ENCODE measurements at regions not wholly inside any gene's neighbourhood (a gene's known extent, or its start where the extent isn't known, plus 50 kb on each side); places are given as distances from the start of the nearest gene placed in this dataset.

- DNase-seq: no peak
Observed at GRCh38 chr4:80145739-80146138, 51.6 kb upstream of the PRDM8 start.

GRCh38 chr4:80144676-80145470 is 52.4 kb upstream of the PRDM8 start:
- no peak for DNase-seq

DNA sequence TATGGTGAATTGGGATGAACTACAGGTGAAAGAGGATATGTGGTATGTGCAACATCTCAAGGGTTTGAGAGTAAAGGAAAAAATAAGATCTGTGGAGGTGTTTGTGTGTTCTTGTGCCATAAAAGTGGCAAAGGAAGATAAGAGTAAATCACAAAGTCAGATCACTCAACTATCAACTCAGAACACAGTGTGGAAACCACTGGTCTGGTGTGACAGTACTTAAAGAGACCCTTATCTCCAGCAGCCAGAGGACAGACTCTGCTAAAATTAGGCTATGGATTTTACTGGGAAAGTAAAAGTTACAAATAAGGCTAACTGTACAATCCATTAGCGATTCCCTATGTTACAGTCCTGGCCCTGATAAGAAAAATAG is 54.0 kb upstream of the PRDM8 start:
- no peak for DNase-seq

GRCh38 chr4:80142394-80143306 is 54.7 kb upstream of the PRDM8 start:
- DNase-seq: no peak

DNA sequence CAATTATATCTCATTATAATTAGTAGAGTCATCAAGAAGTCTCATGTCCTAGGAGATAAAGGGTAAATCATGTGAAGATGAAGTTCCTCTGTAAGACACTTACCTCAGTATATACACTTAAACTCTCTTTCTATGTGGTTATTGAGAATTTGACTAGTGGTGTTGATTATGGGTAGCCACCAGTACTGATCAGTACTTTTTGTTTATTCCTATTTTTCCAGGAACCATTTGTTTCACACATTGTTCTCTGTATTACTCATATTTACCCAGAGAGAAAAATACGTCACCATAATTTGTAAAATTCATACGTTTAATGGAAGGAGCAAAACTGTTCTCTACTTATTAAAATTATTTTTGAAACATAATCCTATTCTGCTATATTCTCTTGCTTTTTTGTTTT is 55.8 kb upstream of the PRDM8 start:
- no peak for DNase-seq

DNA sequence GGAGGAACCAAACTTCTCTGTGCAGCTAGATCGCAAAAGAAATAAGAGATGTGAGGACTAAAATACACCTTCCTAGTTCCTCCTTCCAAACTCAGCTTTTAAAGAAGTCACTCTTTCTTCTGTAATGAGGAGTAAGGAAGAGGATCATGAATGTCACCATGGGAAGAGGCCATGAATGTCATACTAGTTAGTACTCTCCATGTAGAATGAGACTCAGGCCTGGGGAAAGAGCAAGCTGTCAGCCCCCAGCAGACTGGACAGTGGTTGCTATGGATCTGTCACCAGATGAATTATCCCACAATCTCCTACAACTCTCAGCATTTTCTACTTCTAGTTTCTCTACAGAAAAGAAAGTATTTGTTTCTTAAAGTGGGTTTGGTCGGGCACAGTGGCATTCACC is 57.1 kb upstream of the PRDM8 start:
- no peak for DNase-seq

DNA sequence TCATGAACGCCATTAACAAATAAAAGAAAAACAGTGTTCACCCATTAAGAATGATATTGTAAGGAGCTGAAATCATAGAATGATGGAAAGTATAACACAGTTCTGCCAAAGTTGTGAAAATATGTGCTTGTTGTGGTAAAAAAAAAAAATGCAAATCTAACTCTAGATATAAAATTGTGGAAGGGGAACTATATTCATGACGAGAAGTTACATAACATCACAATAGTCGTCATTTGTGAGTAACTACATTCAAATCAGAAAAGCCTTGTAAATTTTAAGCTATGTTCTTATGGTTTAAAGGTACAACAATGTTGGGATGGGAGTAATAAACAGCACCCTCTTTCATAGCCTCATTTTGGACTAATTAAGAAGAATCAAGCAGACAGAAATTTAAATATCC is 57.6 kb upstream of the PRDM8 start:
- DNase-seq: no peak

- DNase-seq: peak; percentile 45
Observed at GRCh38 chr4:80138551-80139538, 58.5 kb upstream of the PRDM8 start.

- DNase-seq: no peak
Observed at GRCh38 chr4:80137631-80138030, 59.7 kb upstream of the PRDM8 start.

- no peak for DNase-seq
Observed at GRCh38 chr4:80136270-80136669, 61.0 kb upstream of the PRDM8 start.

- no peak for DNase-seq
Observed at GRCh38 chr4:80135702-80136058, 61.6 kb upstream of the PRDM8 start.

DNA sequence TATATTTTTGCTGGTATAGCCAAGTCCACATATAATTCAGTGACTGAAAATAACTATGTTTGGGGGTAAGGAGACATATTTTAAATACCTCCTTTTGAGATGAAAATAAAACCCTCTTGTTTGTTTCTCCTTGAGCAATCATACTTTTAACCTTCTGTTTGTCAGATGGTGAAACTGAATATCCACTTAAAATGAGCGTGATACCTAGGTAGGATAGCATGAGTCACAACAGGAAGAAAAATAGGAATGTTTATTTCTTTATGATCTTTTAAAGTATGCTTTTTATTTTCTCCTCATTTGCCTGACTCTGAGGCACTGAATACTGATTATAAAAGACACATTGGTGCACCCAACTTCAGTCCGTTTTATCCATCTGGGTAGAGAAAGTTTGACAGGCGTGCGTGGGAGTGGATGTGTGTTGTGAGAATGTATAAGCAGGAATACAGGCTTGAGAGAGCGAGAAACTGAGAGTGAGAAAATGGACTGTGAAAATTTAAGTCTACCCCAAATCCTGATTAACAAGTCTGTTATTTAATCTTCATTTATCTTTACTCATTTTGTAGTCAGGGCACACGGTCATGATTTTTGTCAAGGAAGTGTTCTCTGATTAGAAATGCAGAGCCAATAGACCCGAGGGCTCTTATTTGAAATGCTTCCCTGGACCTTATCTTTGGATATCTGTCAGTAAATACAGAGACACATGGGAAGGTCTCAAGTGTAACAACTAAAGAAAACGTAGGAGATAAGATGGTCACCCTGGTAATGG is 62.1 kb upstream of the ANTXR2 start:
- no peak for DNase-seq

GRCh38 chr4:80133240-80133783 is 60.3 kb upstream of the ANTXR2 start:
- DNase-seq: no peak

DNA sequence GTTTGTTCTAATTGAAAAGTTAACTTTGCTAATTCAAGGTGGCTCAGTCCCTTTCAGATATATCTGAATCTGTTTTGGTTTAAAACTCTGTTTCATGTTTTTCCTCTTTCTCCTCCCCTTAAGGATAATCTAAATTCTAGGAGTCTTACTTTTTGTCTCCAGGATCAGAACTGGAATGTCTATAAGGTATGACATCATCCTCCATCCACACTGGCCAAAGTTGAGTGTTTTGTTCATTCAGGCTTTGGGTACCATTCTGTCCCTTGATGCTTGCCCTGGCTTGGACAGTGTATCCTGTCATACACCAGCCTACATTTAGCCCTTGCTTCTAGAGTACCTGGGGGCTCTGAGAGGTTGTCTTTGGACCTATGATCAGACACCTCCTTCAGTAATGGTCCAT is 56.8 kb upstream of the ANTXR2 start:
- no peak for DNase-seq

GRCh38 chr4:80128941-80129340 is 55.9 kb upstream of the ANTXR2 start:
- DNase-seq: no peak

DNA sequence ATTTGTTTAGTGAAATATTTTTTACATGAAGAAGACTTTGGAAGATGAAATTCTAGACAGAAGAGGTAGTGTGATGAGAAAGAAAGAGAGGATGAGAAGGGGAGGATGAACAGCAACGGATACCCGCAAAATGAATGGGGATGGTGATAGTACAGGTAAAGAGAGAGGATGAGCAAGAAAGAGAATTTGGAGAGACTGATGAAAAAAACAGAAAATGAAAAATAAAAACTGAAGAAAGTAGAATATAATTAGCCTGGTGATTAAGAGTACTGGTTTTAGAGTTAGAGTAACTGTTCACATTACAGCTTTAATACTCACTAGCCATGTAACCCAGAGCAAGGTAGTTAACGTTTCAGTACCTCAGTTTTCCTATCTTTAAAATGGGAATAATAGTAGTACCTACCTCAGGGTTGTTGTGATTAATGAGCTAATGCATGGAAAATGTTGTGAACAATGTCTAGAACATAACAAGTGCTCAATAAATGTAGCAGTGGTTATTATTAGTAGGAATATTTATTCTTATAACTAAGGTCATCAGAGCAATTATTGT is 54.9 kb upstream of the ANTXR2 start:
- no peak for DNase-seq

DNA sequence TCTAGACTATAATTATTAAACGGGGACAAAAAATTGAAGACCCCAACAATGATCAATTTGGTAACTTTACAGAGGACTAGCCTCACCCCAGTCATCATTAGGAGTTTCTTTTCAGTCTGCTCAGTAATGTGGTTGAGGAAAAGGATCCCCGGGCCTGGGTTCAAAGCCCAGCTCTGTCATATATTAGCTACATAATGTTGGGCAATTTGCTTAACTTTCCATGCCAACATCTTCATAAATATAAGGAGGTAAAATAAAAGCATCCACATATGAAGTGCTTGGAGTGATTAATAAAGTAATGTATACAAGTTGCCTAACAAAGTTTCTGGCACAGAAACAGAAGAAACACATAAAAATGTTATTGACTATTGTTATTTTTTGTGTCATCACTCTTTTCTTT is 53.4 kb upstream of the ANTXR2 start:
- DNase-seq: no peak

DNA sequence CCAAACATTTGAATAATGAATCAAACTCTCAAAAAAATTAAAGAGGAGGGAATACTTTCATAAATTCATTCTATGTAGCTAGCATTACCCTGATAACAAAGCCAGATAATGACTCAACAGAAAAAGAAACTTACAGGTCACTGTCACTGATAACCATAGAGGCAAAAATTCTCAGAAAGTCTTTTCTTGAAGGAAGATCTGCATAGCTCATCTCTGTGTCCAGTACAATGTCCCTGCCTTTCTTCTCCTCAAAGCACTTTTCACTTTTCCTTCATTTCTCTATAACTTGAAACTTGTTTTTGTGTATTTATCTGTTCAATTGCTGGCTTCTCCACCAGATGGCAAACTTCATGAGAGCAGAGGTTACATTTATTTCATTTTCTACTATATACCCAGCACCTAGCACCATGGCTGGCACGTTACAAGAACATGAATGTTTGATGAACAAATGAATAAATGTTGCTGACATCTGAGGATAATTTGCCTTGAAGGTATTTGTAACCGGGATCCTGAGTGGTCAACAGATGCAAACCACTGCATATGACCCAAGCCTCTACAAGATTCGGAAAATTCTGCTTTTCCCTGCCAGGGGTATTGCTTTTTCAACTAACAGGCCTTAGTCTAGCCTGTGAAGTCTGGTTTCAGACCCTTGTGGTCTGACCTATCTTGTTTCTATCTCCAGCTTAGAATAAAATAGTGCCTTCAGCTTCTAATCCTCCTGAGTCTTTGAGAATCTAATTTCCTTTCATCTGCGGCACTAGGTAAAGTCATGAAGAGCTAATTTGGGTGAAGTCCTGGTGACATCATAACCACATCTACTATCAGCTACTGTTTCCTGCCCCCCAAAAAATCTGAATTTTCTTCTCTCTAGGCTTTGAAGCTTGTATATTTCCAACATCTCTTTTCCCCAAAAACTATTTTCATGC is 52.5 kb upstream of the ANTXR2 start:
- DNase-seq: peak; percentile 25

DNA sequence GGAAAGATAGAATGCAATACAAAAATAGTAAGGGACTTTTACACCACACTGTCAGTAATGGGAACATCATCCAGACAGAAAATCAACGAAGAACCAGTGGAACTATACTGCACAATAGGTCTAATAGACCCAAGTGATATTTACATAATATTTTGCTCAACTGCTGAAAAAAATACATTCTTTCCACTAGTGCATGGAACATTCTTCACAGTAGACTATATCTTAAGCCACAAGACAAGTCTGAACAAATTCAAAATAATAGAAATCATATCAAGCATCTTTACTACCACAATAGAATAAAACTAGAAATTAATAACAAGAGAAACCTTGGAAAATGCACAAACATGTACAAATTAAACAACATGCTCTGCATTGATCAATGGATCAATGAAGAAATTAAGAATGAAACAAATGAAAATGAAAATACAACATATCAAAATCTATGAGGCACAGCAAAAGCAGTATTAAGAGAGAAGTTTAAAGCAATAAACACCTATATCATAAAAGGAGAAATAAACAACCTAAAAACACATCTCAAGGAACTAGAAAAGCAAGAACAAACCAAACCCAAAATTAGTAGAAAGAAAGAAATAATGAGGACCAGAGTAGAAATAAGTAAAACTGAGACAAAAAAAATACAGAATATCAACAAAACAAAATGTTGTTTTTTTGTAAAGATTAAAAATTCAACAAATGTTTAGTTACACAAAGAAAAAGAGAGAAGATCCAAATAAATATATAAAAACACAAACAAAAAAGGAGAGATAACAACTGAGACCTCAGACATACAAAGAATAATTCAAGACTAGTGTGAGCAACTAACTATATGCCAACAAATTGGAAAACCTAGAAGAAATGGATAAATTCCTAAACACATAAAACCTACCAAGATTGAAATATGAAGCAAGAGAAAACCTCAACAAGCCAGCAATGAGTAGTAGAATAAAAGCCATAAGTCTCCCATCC is 51.5 kb upstream of the ANTXR2 start:
- no peak for DNase-seq

All from NK-92 treated with Interleukin-12 subunit alpha and Interleukin-12 subunit beta, amount 100 ng/mL, for 24 hours (cell line).